ENCODE measurements at regions not wholly inside any gene's neighbourhood (a gene's known extent, or its start where the extent isn't known, plus 50 kb on each side); places are given as distances from the start of the nearest gene placed in this dataset.
A peak's percentile ranks its signal among the peaks of the same experiment; 100 is the strongest.

DNA sequence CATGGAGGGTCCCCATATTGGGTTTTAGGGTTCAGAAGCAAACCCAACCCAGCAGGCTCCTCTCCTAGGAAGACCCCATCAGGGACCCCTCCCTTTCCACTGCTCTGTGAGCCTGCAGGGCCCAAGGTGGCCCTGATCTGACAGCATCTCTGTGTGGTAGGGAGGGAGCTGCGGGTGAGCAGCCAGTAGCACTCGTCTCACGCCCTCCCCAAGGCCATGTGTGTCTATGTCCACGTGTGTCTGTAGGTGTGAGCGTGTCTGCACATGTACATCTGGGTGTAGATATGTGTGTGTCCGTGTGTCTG lies 103.5 kb upstream of the FAM20C start (continued):
- TF ChIP-seq, protein P1, sequence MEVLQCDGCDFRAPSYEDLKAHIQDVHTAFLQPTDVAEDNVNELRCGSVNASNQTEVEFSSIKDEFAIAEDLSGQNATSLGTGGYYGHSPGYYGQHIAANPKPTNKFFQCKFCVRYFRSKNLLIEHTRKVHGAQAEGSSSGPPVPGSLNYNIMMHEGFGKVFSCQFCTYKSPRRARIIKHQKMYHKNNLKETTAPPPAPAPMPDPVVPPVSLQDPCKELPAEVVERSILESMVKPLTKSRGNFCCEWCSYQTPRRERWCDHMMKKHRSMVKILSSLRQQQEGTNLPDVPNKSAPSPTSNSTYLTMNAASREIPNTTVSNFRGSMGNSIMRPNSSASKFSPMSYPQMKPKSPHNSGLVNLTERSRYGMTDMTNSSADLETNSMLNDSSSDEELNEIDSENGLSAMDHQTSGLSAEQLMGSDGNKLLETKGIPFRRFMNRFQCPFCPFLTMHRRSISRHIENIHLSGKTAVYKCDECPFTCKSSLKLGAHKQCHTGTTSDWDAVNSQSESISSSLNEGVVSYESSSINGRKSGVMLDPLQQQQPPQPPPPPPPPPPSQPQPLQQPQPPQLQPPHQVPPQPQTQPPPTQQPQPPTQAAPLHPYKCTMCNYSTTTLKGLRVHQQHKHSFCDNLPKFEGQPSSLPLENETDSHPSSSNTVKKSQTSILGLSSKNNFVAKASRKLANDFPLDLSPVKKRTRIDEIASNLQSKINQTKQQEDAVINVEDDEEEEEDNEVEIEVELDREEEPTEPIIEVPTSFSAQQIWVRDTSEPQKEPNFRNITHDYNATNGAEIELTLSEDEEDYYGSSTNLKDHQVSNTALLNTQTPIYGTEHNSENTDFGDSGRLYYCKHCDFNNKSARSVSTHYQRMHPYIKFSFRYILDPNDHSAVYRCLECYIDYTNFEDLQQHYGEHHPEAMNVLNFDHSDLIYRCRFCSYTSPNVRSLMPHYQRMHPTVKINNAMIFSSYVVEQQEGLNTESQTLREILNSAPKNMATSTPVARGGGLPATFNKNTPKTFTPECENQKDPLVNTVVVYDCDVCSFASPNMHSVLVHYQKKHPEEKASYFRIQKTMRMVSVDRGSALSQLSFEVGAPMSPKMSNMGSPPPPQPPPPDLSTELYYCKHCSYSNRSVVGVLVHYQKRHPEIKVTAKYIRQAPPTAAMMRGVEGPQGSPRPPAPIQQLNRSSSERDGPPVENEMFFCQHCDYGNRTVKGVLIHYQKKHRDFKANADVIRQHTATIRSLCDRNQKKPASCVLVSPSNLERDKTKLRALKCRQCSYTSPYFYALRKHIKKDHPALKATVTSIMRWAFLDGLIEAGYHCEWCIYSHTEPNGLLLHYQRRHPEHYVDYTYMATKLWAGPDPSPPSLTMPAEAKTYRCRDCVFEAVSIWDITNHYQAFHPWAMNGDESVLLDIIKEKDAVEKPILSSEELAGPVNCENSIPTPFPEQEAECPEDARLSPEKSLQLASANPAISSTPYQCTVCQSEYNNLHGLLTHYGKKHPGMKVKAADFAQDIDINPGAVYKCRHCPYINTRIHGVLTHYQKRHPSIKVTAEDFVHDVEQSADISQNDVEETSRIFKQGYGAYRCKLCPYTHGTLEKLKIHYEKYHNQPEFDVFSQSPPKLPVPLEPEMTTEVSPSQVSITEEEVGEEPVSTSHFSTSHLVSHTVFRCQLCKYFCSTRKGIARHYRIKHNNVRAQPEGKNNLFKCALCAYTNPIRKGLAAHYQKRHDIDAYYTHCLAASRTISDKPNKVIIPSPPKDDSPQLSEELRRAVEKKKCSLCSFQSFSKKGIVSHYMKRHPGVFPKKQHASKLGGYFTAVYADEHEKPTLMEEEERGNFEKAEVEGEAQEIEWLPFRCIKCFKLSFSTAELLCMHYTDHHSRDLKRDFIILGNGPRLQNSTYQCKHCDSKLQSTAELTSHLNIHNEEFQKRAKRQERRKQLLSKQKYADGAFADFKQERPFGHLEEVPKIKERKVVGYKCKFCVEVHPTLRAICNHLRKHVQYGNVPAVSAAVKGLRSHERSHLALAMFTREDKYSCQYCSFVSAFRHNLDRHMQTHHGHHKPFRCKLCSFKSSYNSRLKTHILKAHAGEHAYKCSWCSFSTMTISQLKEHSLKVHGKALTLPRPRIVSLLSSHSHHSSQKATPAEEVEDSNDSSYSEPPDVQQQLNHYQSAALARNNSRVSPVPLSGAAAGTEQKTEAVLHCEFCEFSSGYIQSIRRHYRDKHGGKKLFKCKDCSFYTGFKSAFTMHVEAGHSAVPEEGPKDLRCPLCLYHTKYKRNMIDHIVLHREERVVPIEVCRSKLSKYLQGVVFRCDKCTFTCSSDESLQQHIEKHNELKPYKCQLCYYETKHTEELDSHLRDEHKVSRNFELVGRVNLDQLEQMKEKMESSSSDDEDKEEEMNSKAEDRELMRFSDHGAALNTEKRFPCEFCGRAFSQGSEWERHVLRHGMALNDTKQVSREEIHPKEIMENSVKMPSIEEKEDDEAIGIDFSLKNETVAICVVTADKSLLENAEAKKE (CRISPR knock-in tag; IDR thresholded peaks at IDR 0.05), result no peak
- TF ChIP-seq NANOG (IDR thresholded peaks at IDR 0.05; ENCODE audit: borderline replicate concordance), result no peak

DNA sequence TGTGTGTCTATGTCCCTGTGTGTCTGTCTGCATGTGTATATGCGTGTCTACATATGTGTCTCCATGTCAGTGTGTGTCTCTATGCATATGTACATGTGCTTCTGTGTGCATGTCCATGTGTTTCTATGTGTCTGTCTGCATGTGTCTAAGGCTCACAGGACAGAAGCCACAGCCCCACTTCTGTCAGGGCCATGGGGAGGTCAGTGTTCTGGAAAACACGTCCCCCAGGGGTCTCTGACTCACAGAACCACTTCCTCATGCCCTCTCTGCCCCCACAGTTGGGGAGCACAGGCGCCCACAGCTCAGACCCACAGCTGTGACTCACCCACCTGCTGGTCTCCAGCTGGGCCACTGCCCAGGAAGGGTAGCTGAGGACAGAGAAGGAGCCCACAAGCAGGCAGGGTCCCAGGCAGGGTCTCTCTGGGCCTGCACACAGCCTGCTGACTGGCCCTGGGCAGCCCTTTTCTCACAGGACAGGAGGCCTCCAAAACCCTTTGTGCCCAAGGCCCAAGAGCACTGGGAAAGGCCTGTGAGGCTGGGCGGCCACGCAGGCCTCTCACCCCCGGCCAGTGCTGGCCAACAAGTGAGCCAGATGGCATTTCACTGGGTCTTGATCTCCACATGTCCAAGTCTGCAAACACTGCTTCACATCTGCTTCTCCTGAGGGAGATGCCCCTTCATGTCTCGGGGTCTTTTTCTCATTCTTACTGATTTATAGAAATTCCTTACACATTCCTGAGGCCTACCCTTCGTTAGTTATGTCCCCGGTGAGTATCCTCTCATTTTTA lies 102.9 kb upstream of the FAM20C start:
- peaks cover 54% of the 10 kb centered on the region for H3K4me1 Mint-ChIP-seq
- no peak for TF ChIP-seq EZH2phosphoT487 (IDR thresholded peaks at IDR 0.05; ENCODE audit: unreplicated experiment)
- no peak for TF ChIP-seq CREB1 (CRISPR knock-in tag; IDR thresholded peaks at IDR 0.05; ENCODE audit: low read depth)
- TF ChIP-seq ZNF331 (CRISPR knock-in tag; IDR thresholded peaks at IDR 0.05; ENCODE audit: low read depth), result no peak
- TF ChIP-seq, protein P1 (CRISPR knock-in tag; IDR thresholded peaks at IDR 0.05), result no peak
- TF ChIP-seq, protein P2, sequence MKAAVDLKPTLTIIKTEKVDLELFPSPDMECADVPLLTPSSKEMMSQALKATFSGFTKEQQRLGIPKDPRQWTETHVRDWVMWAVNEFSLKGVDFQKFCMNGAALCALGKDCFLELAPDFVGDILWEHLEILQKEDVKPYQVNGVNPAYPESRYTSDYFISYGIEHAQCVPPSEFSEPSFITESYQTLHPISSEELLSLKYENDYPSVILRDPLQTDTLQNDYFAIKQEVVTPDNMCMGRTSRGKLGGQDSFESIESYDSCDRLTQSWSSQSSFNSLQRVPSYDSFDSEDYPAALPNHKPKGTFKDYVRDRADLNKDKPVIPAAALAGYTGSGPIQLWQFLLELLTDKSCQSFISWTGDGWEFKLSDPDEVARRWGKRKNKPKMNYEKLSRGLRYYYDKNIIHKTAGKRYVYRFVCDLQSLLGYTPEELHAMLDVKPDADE (IDR thresholded peaks at IDR 0.05), result no peak
- TF ChIP-seq EZH2 (IDR thresholded peaks at IDR 0.05; ENCODE audit: low read depth, unreplicated experiment), result no peak
- no peak for TF ChIP-seq POLR2AphosphoS5 (IDR thresholded peaks at IDR 0.05; ENCODE audit: low read depth)

More for the DNA sequence above, 102.9 kb upstream of the FAM20C start:
- Histone ChIP-seq H3K4me1 (ENCODE audit: insufficient read depth) (peaks cover 20% of the 10 kb centered on the region), H3K79me2 (replicated peaks; ENCODE audit: insufficient read depth) (peaks cover 21% of the 10 kb centered on the region; the same call in 1 of the 2 replicates), H4K20me1 (replicated peaks; ENCODE audit: insufficient read depth) (no peaks in the 10 kb centered on the region), H3K36me3 (ENCODE audit: insufficient read depth) (no peaks in the 10 kb centered on the region), H3F3A (replicated peaks; ENCODE audit: low read depth) (peaks cover 12% of the 10 kb centered on the region; the same call in 1 of the 2 replicates), H3K4me3 (no peak overlapping the region), H3K27me3 (ENCODE audit: insufficient read depth) (no peaks in the 10 kb centered on the region), H3K9me2 (ENCODE audit: insufficient read depth) (no peaks in the 10 kb centered on the region), H3K4me2 (no peak overlapping the region), H2AFZ (no peak overlapping the region), H3K27ac (ENCODE audit: low read depth) (peak overlapping the region; percentile 75; the same call in 1 of the 2 replicates)
- Mint-ChIP-seq H3K9me3 (peaks cover 4% of the 10 kb centered on the region; the same call in 1 of the 3 replicates), H3K36me3 (ENCODE audit: low read depth) (peaks cover 8% of the 10 kb centered on the region), H3K27me3 (ENCODE audit: insufficient read depth, low read depth, poor library complexity) (peaks cover 9% of the 10 kb centered on the region), H3K27ac (peak overlapping the region; percentile 5; the same call in 1 of the 2 replicates), H3K4me3 (no peak overlapping the region)
- DNase-seq (ENCODE audit: low spot score) (no peak), ATAC-seq (no peak)

Data from GM23338 (cell line).